Jurkat, Clone E6-1 (cell line): ENCODE measurements at regions not wholly inside any gene's neighbourhood (a gene's known extent, or its start where the extent isn't known, plus 50 kb on each side); places are given as distances from the start of the nearest gene placed in this dataset.
"Not testable (repeated sequence)": the region's sequence is repeated elsewhere in the genome, so short reads cannot be mapped to it uniquely, and the experiment has no call there.

Experiments
- DNase-seq: peaks from one replicate; pipeline ENCODE4 v3.0.0-alpha.2; 2011; ENCODE audit warnings: low read depth, low spot score
- H3K4me3 ChIP-seq: 2 replicates; pipeline ENCODE4 v1.5.1; 2011; ENCODE audit warnings: mild to moderate bottlenecking, low read length, control low read depth, moderate library complexity

GRCh38 chr13:44314160-44314559 lies 59.5 kb upstream of the SERP2 start:
- not testable (repeated sequence) for H3K4me3 ChIP-seq, DNase-seq

DNA sequence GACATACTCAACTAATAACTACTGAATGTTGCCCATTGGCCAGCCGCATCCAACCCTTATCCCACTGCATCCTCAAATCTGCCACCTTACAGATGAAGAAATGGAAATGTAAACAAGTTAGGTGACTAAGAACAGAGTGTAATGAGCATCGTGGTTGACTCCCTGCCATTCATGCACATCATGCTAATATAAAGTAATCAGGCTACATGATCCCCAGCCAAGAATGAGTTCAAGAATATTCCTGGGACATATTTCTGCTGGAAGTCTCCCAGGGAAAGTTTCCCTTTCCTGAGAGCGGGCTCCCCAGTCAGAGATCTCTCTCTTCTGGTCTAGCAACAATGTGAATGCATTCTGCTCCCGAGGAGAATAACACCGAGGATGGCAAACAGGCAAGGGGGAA lies 55.9 kb upstream of the SERP2 start:
- no peak for DNase-seq
- no peak overlapping the region for H3K4me3 ChIP-seq

DNA sequence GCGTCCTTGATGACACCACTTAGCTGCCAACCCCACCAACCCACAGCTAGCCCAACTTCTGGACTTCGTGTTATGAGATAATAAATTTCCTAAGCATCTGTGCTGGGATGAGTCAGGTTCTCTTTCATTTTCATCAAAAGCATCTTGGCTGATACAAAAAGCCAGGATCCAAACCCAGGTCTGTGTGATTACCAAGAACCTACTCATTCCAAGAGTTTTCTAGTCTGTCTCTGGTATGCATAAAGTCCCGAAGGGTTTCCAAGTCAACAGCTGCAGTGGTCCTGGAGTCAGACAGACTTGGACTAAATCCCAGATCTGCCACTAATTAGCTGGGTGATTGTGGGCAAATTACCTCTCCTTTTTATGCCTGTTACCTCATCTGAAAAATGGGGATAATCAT lies 55.5 kb upstream of the SERP2 start:
- DNase-seq, result no peak
- H3K4me3 ChIP-seq, result no peak overlapping the region

- no peak for DNase-seq
Measured at GRCh38 chr13:44320611-44321010, 53.0 kb upstream of the SERP2 start.

GRCh38 chr13:44321961-44322360 lies 51.7 kb upstream of the SERP2 start:
- no peak for DNase-seq
- H3K4me3 ChIP-seq, result no peak overlapping the region

More at GRCh38 chr13:44320611-44321010, 53.0 kb upstream of the SERP2 start:
- no peak overlapping the region for H3K4me3 ChIP-seq

DNA sequence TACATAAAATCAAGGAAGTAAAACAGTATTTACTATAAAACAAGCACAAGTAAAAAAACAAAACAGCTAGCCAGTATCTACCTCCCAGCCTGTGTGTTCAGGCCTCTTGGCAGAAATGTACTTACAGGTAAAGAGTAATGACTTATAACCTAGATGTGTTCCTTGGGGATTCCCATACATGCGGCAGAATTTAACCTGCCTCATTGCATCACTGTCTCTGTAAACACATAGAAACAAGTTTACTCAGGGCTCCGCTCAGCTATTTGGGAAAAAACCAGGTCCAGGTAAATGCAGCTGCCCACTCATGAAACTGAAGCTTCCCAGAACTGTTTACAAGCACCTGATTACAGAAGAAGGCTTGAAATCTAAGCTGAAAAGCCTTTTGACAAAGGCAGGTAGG lies 50.7 kb upstream of the SERP2 start:
- DNase-seq, result no peak

DNA sequence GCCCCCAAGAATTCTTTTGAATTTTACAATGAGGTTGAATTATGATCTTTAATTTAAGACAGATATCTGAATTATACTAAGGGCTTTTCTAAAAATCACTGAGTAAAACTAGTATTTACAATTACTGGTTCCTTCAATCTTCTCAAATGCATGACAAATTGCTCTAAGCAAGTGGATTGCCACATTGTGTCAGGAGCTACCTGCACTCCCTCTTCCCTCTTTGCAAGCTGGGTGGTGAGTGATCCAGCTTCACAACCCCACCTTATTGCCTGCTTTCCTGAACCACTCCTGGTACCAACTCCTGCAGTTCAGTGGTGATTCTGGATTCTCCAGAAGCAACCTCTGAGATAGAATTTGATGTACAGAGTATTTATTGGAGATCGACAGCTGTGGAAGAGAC lies 49.9 kb upstream of the SERP2 start:
- no peak overlapping the region for H3K4me3 ChIP-seq
- DNase-seq, result no peak

More for the DNA sequence above, 50.7 kb upstream of the SERP2 start:
- no peak overlapping the region for H3K4me3 ChIP-seq
